Activated CD4-positive, alpha-beta T cell treated with anti-CD3 and anti-CD28 coated beads, Interleukin-2, amount 50 U/mL, for 1 hour (primary cell): ENCODE measurements at regions not wholly inside any gene's neighbourhood (a gene's known extent, or its start where the extent isn't known, plus 50 kb on each side); places are given as distances from the start of the nearest gene placed in this dataset.

Source experiments
- DNase-seq: peaks from one replicate; pipeline ENCODE4 v3.0.0-alpha.2; 2020

DNA sequence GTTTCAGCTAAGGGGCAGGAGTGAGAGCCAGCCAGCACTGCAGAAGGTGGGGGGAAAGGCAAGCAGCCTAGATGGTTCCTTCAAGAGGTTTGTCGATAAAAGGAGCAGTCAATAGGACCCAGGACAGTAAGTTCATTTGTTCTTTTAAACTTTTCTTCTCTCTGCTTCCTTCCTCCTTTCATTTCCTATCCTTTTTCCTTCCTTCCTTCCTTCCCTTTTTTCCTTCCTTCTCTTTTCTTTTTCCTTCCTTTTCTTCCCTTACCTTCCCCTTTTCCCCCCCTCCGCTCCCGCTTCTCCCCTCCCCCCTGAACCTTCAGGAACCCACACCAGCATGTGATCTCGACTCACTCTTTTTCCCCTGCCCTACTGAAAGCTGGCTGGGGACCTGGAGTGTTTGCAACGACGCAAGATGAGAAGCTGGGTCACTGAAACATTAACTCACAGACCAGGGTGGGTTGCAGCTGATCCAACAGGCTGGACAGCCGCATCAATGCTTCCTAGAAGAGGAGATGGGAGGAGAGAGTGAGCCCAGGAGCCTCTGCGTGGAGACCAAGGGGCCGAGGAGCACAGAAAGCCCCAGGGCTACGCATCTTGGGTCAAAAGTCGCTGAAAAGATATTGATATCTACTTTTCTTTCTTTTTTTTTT, 103.4 kb upstream of the SDK1 start:
- no peak for DNase-seq

DNA sequence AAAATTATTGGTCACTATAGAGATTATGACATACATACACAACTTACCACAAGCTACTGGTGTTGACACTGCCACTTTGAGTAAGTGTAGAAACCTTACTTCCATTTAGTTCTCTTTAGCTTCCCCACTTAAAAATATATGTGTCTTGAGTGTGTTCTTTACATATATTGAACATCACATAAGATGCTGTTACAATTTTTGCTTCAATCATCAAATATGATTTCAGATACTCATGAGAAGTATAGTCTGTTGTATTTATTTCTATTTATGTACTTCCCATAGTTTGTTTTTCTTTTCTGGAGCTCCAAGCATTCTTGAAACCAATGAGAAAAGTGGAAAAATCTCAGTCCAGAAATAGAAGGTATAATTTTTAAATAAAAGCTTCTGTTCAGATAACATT, 102.7 kb upstream of the SDK1 start:
- DNase-seq: no peak

DNA sequence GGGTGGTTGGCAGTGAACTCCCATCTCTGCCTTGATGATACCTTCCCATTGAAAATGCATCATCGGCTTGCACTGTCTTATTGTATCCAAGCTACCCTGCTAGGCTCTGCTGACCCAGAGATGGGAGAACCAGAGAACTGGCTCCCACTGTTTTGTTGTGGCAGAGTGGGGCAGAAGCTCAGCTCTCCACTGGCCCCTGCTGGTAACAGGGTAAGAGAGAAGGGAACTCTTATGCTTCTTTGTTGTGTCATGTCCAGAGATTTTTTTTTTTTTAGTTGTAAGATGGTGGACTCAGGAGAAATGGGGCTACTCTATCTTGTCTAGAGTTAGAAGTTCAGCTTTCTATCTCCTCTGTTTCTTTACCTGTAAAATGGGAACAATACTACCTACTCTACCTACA, 100.5 kb upstream of the SDK1 start:
- DNase-seq: no peak

DNA sequence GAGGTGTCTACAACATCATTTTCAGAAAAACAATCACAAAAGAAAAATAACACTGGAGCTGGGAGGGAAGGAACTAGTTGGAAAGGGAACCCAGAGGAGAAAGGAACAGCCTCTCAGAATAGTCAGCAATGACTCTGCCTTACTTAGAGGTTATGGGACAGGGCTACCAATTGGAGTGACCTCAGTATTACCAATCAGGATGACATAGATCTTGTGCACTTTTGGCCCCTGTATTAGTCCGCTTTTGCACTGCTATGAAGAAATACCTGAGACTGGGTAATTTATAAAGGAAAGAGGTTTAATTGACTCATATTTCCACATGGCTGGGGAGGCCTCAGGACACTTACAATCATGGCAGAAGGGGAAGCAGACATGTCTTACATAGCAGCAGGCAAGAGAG, 99.7 kb upstream of the SDK1 start:
- DNase-seq: no peak

DNA sequence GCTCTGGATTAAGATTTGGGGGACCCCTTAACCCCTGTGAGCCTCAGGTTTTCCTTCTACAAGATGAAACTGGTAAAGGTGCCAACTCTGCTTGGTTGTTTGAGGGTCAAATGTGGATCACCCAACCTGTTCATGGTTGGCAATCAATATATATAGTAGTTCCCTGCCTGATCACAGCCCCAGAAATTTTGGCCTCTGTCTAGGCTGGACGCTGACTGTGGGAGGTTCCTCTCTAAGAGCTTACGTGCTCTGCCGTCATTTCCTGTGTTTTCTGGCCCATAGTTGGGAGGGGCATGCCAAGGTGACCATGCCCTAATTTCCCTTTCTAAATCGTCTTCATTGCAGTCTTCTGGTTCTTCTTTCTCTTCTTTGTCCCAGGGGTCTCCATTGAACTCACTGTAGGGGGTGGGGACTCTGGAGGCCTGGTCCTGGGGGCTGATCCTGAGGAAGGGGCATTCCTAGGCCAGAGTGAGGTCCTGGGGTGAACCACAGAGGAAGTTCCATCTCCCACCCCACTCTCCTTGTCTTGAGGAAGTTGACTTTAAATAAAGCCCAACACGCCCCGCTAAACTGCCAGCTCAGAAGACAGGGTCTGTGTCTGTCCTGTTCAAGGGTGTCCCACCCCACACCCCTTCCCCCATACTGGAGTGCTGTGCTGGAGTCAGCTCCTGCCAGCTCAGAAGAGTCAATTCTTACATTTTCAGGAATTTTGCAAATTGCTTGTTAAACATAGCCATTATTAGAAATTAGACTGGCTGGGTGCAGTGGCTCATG, 98.9 kb upstream of the SDK1 start:
- no peak for DNase-seq

DNA sequence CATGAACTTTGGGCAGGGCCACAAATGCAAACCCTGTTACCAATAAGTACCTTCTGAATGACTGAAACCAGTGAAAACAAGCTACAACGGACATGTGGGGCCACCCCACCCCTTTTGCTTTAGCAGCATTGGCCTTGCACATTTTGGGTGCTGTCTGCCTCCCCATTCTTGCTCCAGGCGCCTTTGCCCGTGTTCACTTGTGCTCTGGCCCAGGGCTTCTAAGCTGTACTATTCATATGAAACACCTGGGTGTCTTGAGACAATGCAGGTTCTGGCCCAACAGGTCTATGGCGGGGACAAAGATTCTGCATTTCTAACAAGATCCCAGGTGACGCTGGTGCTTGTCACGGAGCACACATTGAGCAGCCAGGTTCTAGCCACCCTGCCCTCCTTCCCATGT, 96.5 kb upstream of the SDK1 start:
- no peak for DNase-seq

DNA sequence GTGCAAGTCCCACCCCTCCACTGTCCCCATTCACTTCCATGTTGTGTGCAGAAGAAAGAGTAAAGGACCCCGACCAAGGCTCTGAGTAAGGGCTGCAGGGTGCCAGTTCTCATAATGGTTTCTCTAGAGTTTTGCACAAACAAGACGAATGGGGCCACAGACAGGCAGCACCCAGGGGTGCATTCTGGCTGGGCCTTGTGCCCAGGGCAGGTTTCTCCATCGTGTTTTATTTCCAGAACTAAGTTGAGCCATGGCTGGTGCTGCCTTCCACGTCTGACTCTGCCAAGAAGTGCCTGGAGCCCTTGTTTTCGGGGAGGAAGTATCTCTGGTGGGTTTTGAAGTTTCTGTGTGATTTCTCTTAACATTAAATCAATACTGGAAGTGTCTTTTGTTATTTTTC, 95.0 kb upstream of the SDK1 start:
- DNase-seq: no peak

DNA sequence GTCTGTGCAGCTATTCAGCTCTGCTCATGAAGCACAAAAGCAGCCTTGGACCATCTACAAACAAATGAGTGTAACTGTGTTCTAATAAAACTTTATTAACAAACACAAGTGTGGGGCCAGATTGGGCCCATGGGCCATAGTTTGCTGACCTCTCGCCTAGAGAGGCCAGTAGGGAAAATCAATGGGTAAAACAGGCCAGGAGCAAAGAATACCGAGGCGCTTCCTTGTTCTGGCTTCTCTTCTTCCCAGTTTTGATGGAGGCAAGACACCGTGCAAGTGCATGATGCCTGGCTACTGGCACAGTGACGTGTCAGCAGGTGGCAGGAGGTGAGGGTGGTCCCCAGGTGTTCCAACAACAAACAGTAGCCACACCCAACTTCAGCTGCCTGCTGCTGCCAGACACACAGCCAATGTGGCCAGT, 94.3 kb upstream of the SDK1 start:
- no peak for DNase-seq

DNA sequence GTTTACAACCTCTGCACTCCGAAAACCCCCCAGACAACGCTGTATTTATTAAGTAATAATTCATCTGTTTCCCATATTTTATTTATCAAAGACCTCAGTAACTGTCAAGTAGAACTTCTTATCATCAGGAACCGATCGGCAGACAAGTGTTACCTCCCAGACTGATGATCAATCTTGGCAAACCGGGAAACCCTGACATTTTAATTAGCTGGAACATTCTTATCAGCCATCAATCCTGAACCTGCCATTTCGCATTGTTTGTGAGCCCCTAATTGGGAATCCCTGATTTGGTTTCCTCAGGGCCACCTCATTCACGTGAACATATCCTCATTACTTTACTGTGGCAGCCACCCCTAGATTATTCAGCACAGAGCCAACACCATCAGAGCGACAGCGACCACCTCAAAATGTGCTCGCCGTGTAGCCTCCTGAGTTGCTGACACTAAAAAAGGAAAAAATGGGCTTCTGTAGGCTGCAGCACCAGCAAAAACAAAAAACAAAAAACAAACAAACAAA, 93.6 kb upstream of the SDK1 start:
- no peak for DNase-seq

DNA sequence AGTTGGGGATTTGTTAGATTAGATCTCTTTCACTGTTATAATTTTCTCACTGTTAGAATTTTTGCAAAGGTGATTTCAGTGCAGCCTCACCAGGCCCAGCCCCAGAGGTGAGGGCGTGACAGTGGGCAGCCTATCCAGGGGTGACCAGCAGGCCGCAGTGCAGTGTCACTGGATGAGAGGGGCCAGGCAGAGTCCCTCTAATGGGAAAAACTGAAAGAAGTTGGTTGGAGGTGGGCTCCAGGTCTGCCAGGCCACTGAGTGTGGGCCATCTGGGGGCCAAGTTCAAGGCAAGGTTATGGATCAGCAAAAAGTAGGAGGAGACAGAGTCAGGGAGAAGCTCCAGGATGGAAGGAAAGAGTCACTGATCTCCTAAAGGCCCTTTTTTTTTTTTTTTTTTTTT, 90.5 kb upstream of the SDK1 start:
- DNase-seq: no peak

DNA sequence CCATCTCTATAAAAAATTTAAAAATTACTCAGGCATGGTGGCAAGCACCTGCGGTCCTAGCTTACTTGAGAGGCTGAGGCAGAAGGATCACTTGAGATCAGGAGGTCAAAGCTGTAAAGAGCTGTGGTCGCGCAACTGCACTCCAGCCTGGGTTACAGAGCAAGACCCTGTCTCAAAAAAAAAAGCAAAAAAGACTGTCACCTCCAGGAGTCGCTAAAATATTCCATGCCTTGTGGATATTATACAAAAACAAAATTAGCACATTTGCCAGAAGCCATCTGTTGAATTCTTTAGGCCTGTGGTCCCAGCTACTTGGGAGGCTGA, 87.0 kb upstream of the SDK1 start:
- no peak for DNase-seq

DNA sequence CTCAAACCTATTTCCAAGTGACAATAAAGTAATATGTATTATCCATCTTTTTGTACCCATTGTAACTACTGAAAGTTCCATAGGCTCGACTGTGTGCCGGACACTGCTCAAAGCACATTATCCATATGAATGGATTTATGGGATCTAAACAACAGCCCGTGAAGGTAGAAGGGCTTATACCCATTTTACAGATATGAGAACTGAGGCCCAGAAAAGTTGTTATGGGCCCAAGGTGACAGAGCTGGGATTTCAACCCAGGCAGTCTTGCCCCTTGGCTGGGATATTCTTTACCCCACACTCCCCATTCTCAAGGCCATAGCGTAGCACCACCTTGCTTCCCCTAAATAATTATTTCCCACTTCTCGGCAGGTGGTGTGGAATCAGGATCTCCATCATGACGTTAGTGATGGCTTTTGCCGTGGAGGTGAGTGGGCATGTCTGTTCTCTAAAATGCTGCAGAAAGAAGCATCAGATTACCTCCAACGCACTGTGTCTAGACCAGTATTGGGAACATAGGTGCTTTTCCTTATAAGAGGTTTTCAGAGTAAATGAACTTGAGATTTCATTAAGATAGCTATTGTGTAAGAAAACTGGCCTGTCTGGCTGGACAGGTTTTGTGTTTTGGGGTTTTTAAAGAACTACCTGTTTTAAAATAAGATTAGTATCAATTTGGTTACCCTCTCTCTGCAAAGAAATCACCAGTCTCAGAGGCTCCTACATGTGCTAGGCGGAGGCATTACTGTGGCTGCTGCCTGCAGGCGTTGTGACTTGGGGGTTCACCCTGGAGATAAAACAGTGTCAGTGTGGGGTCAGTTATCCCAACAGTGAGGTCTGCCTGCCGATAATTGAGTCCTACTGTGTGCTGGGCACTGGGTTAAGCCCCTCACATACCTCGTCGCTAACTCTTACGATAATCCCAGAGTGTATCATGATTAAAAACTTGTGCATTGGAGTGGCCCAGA, 85.1 kb upstream of the SDK1 start:
- DNase-seq: no peak

DNA sequence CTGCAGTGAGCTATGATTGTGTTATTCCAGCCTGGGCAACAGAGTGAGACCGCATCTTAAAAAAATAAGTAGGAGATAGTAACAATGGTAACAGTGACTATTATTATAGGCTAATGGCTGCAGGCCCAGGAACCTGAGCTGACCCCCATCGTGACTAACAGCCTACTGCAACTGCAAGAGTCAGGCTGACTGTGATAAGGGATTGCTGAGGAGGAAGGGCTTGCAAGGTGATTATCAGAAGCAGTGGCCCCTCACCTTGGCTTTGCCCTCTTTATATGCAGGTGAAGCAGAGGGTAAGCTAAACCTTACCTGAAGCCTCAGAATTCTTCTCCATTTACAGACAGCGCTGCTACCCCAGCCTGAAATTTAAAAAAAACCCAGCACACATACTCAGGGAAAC, 83.9 kb upstream of the SDK1 start:
- DNase-seq: no peak

DNA sequence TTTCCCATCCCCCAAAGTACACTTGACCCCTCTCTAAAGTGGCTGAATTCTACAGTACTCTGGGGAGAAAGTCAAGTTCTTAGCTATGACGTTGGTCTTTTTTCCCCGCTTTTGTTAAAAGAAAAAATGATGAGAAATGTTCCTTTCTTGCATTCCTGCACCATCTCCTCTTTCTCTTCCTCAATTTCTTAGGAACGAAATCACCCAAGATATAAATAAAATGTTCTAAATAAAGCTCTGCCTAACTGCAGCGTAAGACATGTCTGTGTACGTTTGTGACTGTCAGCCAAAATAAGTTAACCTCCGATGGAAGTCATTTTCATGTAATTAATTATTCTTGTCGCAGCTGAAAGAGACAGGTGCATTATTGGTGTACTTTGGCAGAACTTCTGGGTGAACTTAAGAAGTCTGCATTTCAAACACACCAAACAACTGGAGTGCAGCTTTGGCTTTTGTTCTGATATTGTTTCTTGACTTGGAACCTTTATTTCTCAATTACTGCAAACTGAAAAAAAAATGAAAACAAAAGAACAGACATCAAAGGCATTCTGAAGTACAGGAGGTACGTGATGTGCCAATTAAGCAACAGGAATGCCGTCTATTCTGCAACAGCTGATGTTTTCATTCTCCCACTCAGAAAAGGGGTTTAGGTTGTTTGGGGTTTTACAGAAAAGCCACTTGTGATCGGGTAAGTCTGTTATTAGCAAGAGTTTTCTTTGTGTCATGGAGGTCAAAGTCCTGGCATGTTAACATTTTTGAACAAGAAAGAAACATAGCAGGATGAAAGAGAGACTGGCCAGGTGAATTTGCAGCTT, 82.4 kb upstream of the SDK1 start:
- DNase-seq: no peak

DNA sequence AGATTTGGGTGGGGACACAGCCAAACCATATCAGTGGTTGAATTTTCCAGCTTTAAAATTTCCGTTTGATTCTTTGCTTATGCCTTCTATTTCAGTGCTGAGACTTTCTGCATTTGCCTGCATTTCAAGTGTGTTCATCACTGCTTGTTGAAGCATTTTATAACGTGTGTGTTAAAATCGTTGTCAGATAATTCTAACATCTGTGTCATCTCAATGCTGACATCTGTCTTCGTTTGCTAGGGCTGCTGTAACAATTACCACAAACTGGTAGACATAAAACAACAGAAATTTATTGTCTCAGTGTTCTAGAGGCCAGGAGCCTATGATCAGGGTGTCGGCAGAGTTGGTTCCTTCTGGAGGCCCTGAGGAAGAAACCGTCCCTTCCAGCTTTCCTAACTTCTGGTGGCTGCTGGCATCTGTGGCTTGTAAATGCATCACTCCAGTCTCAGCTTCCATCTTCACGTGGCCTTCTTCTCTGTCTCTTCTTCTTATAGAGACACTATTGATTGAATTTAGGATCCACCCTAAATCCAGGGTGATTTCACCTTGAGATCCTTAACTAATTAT, 71.1 kb upstream of the SDK1 start:
- DNase-seq: no peak

DNA sequence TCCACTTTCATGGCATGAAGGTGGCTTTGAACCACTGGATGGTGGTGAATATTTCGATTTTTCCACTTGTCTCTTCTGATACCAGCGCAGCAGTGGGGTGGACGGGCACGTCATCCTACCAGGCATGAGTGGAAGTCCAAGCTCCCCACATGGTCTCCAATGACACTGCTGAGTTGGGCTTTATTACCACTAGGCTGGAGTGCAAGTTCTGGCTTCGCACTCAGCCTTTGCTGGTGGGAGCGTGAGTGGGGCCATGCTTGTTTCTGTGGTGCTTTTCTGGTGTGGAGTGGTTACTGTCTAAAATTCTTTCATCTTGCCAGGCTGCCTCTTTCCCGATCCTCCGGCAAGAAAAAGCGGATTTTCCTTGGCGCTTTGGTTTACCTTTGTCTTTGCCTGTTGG, 70.1 kb upstream of the SDK1 start:
- no peak for DNase-seq

DNA sequence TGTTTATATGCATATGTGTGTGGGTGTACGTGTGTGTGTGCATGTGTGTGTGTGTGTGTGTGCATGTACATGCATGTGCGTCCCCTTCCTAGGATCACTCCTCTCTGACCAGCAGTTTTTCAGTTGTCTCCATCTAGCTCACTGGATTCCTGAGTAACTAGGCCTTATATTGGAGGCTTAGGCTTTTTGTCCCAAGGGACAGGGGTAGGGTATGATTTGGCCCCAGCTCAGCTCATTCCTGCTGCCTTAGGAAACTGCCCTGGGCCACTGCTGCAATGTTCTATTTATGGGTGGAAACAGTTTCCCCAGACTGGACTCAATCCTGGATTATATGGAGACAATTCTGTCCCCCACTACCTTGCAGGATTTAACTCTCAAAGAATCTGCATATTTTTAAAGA, 68.8 kb upstream of the SDK1 start:
- DNase-seq: no peak

DNA sequence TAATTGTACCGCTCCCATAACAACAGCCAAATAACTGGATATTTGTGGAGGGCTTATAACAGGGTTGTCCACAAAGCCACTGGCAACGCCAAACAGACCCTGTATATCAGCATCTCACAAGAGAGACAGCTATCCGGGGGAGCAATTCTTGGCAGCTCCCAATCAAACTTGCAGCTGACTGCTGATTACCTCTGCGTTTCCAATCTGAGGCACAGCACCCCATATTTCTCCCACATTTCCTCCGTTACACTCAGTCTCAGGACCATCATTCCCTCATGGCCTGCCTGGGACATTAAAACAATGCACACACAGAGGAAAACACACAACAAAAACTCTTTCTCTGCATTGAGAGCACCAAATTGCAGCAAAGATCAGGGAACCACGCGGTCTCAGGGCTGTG, 67.8 kb upstream of the SDK1 start:
- DNase-seq: no peak

DNA sequence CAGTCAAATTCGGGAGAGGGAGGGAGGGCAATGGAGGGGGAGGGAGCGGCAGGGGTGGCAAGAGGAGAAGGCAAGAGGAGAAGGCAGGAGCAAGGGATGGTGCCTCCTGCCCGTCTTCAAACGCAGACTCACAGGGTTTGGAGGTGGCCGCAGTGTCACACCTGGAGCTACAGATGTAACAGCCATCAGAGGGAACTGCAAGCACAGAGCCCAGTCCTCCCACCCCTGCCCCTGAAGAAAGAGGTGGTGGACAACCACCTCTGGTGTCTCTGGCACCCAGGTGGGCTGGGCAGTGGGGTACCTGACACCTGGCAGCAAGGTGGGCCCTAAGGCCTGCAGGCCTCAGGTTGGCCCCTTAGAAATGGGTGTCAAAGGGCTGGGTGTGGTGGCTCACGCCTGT, 67.0 kb upstream of the SDK1 start:
- no peak for DNase-seq

DNA sequence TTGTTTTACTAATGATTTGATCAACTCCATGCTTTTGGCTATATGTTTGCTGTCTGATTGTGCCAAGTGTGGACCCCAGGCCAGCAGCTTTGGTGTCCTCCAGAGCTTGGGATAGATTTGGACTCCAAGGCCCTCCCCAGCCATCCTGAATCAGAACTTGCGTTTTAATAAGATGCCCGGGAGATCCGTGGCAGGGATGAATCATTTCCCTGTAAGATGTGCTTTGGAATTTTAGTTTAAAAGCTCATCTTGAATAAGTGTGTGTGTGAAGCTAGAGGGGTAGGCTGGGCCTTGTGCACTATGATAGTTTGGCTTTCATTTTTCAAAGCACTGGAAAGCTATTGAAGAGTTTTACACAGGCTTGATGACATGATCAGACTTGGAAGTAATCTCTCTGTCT, 66.2 kb upstream of the SDK1 start:
- no peak for DNase-seq

DNA sequence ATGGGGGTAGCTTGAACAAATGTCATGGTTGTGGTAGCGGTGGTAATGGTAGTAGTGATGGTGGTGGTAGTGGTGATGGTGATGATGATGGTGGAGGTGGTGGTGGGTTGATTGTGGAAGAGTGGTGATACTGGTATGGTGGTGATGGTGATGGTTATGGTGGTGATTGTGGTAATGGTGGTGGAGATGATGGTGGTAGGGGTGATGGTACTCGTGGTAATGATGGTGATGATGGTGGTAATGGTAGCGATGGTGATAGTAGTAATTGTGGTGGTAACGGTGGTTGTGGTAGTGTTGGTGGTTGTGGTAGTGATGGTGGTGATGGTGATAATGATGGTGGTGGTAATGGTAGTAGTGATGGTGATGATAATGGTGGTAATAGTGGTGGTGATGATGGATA, 65.7 kb upstream of the SDK1 start:
- no peak for DNase-seq

DNA sequence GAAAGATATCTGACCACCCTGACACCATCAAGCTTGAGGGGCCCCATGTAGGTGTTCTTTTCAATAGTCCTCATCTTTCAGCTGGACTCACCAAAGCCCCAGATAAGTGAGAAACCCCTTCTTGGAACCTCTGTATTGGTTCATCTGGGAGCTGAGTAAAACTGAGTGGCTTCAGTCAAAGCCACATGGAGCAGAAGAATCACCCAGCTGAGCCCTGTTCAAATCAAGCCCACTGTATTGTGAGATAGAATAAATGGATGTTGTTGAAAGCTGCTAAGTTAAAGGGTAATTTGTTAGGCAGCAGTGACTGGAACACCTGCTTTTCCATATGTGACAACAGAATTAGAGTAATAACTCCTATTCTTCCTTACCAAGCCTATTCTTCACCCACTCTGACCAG, 64.8 kb upstream of the SDK1 start:
- no peak for DNase-seq
